ENCODE measurements at regions not wholly inside any gene's neighbourhood (a gene's known extent, or its start where the extent isn't known, plus 50 kb on each side); places are given as distances from the start of the nearest gene placed in this dataset.
"Not testable (repeated sequence)": the region's sequence is repeated elsewhere in the genome, so short reads cannot be mapped to it uniquely, and the experiment has no call there.

GRCh38 chr3:104004956-104005355 lies 1361.8 kb upstream of the ALCAM start:
- DNase-seq (ENCODE audit: low spot score) = no peak

DNA sequence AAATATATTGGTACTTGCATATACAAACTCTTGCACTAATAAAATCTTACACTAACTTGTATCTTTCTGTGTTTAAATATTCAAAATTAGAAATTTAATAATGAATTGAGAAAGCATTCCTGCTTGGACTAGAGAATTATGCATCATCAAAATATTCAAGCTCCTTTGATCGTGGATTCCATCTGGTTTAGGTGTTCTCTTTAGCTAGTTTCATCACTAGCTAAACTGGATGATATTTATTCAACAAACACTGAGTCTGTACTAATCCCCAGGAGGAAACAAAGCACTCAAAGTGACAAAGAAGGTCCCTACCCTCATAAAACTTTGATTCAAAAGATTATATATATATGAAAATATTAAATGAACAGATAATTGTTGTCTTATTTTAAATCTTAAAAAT lies 1360.9 kb upstream of the ALCAM start:
- no peak for DNase-seq (ENCODE audit: low spot score)

GRCh38 chr3:104018541-104018940 lies 1348.2 kb upstream of the ALCAM start:
- DNase-seq (ENCODE audit: low spot score) = no peak

GRCh38 chr3:104031598-104031997 lies 1335.1 kb upstream of the ALCAM start:
- no peak for DNase-seq (ENCODE audit: low spot score)

GRCh38 chr3:104032283-104032682 lies 1334.4 kb upstream of the ALCAM start:
- no peak for DNase-seq (ENCODE audit: low spot score)

DNA sequence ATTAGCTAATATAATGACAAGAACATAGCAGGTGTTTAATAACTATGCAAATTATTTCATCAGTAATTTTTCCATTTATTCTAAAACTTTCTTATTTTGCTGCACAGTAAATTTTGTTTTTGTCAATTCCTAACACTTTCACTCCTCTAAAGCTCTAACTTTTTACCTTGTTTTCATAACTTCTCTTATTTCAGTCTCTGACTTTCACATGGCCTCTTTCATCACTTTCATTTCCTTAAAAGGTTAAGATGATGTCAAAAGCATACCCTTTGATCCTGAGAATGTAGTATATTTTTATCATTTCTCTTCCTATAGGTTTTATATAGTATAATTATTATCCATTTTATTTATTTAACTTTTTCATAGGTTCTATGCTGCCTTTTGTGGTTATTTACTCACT lies 1325.8 kb upstream of the ALCAM start:
- DNase-seq (ENCODE audit: low spot score) = no peak

- DNase-seq (ENCODE audit: low spot score) = not testable (repeated sequence)
Measured at GRCh38 chr3:104043001-104043543, 1323.6 kb upstream of the ALCAM start.

- DNase-seq (ENCODE audit: low spot score) = no peak
Measured at GRCh38 chr3:104044002-104044401, 1322.7 kb upstream of the ALCAM start.

DNA sequence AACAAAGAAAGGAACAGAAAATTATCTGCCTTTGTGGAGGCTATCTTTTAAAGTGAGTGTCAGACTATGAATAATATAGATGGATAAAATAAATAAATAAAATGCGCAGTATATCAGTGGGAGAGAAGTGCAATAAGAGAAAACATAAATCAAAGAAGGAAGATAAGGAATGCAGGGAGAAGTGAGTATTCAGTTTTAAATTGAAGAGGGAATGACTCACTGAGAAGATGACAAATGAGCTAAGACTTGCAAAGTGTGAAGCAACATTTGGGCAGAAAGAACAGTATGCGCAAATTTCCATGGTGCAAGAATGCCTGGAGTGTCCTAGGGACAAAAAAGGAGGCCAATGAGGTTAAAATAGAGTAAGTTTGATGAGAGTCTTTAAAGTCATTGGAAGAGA lies 1300.1 kb upstream of the ALCAM start:
- DNase-seq (ENCODE audit: low spot score) = no peak

DNA sequence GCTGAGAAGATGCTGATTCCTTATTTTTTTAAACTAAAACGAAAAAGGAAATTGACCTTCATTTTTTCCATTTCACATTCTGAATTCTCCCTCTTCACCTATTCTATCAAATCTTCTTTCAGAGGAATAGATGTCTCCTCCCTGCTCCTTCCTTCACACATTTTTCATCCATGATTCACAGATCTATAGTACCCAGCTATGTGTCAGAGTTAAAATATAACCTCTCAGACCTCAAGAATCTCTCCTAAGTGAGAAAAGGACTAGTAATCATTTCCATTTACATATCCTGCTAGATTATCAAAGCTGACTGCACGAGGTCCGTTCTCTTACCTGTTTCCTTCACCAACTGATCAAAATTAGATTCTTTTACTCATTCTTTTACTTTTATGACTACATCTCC lies 1297.6 kb upstream of the ALCAM start:
- DNase-seq (ENCODE audit: low spot score) = no peak

- no peak for DNase-seq (ENCODE audit: low spot score)
Measured at GRCh38 chr3:104070906-104071305, 1295.8 kb upstream of the ALCAM start.

DNA sequence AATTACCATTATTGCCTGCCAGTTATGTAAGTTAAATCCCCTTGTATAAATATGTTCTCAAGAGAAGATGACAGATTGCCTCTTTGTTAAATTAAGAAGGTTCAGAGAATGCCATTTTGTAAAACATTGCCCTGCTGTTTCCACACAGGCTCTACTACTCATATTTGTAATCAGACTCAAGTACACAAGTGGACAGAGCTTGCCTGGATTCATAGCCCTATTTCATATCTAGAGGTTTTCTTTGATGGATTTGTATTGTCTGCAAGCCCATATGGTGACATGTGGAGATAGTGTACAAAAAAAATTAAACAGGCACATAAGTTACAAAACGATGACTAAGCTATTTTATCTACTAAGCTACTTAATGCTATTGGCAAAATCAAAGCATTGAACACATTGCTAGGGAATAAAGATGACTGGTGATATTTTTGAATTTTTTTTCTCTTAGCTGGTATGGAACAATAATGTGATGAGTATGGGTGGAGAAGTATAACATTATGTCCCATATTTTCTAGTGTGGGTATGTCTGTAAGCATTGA lies 1286.6 kb upstream of the ALCAM start:
- DNase-seq (ENCODE audit: low spot score) = no peak

DNA sequence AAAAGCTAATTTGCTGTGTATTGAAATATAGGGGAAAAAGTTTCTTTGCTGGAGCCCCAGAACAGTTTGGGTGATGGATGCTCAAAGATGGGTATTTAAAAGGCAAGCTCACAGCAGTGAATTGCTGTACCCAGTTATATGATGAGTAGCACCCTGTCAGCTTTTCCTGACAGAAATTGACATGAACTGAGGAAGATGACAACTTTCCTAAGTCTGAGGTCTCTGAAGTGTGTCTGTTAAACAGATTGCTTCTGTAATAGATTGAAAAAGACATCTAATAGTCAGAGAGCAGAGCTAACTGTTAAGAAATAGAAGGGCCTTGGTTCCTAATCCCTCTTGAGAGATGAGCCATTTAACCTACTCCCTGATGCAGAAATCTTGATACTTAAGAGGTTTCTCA lies 1278.0 kb upstream of the ALCAM start:
- no peak for DNase-seq (ENCODE audit: low spot score)

DNA sequence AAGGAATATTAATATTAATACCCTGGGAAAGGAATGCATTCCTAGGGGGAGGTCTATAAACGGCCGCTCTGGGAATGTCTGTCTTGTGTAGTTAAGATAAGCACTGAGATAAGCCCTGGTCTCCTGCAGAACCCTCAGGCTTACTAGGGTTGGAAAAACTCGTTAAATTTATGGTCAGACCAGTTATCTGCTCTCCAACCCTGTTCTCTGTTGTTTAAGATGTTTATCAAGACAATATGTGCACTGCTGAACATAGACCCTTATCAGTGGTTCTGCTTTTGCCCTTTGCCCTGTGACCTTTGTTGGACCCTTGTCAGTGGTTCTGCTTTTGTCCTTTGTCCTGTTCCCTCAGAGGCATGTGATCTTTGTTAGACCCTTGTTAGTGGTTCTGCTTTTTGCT lies 1276.7 kb upstream of the ALCAM start:
- DNase-seq (ENCODE audit: low spot score) = not testable (repeated sequence)

- DNase-seq (ENCODE audit: low spot score) = no peak
Measured at GRCh38 chr3:104101736-104102135, 1265.0 kb upstream of the ALCAM start.

- DNase-seq (ENCODE audit: low spot score) = no peak
Measured at GRCh38 chr3:104102386-104102785, 1264.3 kb upstream of the ALCAM start.

DNA sequence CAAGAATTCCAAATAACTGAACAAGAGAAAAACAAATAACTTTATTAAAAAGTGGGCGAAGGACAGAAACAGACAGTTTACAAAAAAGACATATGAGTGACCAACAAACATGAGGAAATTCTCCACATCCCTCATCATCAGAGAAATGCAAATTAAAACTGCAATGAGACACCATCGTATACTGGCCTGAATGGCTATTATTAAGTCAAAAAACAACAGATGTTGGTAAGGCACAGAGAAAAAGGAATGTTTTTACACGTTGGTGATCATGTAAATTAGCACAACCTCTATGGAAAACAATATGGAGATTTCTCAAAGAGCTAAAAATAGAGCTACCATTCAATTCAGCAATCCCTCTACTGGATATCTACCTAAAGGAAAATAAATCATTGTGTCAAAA lies 1260.4 kb upstream of the ALCAM start:
- no peak for DNase-seq (ENCODE audit: low spot score)

- no peak for DNase-seq (ENCODE audit: low spot score)
Measured at GRCh38 chr3:104108522-104108921, 1258.2 kb upstream of the ALCAM start.

GRCh38 chr3:104126463-104126862 lies 1240.2 kb upstream of the ALCAM start:
- DNase-seq (ENCODE audit: low spot score) = no peak

- DNase-seq (ENCODE audit: low spot score) = no peak
Measured at GRCh38 chr3:104126864-104127553, 1239.7 kb upstream of the ALCAM start.

GRCh38 chr3:104127830-104128229 lies 1238.9 kb upstream of the ALCAM start:
- no peak for DNase-seq (ENCODE audit: low spot score)

- no peak for DNase-seq (ENCODE audit: low spot score)
Measured at GRCh38 chr3:104132566-104133403, 1233.9 kb upstream of the ALCAM start.

DNA sequence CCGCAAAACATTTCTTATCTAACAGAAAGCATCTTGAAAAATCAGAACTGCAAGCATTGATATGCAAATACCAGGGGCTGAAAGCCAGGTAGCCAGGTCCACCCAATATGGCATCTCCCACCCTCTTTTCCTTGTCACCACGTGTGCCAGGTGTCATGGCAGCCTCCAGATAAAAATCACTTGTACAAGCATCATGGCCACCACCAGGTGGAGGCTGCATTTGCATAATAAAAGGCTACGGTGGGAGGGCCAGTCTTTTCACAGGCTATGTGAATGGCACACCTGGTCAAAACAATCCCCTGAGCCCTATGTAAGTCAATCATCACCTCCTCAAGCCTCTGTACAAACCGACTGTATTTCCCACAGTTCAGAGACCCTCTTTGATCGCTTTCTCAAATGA lies 1233.1 kb upstream of the ALCAM start:
- no peak for DNase-seq (ENCODE audit: low spot score)
